NB4 (cell line): ENCODE measurements at regions not wholly inside any gene's neighbourhood (a gene's known extent, or its start where the extent isn't known, plus 50 kb on each side); places are given as distances from the start of the nearest gene placed in this dataset.

ENCODE experiments used
- DNase-seq: peaks from one replicate; pipeline ENCODE4 v3.0.0; 2010; ENCODE audit warnings: low read depth
- H3K4me3 ChIP-seq: one replicate; pipeline ENCODE4 v1.5.1; 2011; ENCODE audit warnings: mild to moderate bottlenecking, low read depth, low read length, moderate library complexity
- CTCF ChIP-seq: IDR thresholded peaks from one replicate; pipeline ENCODE4 v1.5.1; 2012; ENCODE audit warnings: low read depth, low read length
- MAX ChIP-seq: IDR thresholded peaks from 2 replicates; pipeline ENCODE4 v1.6.1; 2011; ENCODE audit warnings: low read depth, low read length
- MYC ChIP-seq: IDR thresholded peaks from 2 replicates; pipeline ENCODE4 v1.6.1; 2011; ENCODE audit warnings: low read depth, low read length
- POLR2A ChIP-seq: IDR thresholded peaks from 2 replicates; pipeline ENCODE4 v1.6.1; 2011; ENCODE audit warnings: mild to moderate bottlenecking; ENCODE audit not compliant: insufficient read length; ENCODE audit errors: extremely low read depth

GRCh38 chr4:77220828-77221613 lies 64.0 kb downstream of the CCNG2 start:
- no peak for DNase-seq
- H3K4me3 ChIP-seq: no peak overlapping the region
- no peak for TF ChIP-seq MAX
- TF ChIP-seq POLR2A: no peak
- no peak for TF ChIP-seq CTCF
- no peak for TF ChIP-seq MYC

- no peak for TF ChIP-seq MAX
- no peak for TF ChIP-seq MYC
- TF ChIP-seq CTCF: no peak
- TF ChIP-seq POLR2A: no peak
- H3K4me3 ChIP-seq: no peak overlapping the region
- no peak for DNase-seq
Measured at GRCh38 chr4:77225022-77225421, 68.0 kb downstream of the CCNG2 start.

- TF ChIP-seq MAX (no peak), MYC (no peak), CTCF (no peak), POLR2A (no peak)
- no peak for DNase-seq
- H3K4me3 ChIP-seq: no peak overlapping the region
Measured at GRCh38 chr4:77226939-77227705, 70.1 kb downstream of the CCNG2 start.

GRCh38 chr4:77229433-77229832 lies 72.4 kb downstream of the CCNG2 start:
- TF ChIP-seq MYC (no peak), CTCF (no peak), MAX (no peak), POLR2A (no peak)
- H3K4me3 ChIP-seq: no peak overlapping the region
- DNase-seq: no peak

DNA sequence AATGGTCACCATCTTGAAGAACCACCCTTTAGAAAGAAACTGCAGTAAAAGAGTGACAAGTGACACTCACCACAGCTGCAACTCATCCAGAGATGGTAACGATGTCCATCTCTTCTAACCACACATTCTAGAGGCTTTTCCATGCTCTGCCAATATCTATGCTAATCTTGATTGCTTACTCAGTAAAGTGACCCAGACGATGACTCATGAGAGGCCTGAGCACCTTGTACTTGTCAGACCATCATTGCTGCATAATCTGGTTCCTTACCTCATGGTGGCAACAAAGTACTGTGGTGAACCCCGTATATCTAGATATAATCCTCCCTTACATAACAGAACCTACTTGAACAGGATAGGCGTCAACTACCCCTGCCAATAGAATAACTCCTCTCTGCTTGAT lies 75.6 kb downstream of the CCNG2 start:
- peak; percentile 2 for DNase-seq
- no peak overlapping the region for H3K4me3 ChIP-seq
- TF ChIP-seq CTCF: no peak
- TF ChIP-seq MAX: no peak
- TF ChIP-seq POLR2A: no peak
- TF ChIP-seq MYC: no peak
